ENCODE measurements at regions not wholly inside any gene's neighbourhood (a gene's known extent, or its start where the extent isn't known, plus 50 kb on each side); places are given as distances from the start of the nearest gene placed in this dataset.
"Not testable (repeated sequence)": the region's sequence is repeated elsewhere in the genome, so short reads cannot be mapped to it uniquely, and the experiment has no call there.

DNA sequence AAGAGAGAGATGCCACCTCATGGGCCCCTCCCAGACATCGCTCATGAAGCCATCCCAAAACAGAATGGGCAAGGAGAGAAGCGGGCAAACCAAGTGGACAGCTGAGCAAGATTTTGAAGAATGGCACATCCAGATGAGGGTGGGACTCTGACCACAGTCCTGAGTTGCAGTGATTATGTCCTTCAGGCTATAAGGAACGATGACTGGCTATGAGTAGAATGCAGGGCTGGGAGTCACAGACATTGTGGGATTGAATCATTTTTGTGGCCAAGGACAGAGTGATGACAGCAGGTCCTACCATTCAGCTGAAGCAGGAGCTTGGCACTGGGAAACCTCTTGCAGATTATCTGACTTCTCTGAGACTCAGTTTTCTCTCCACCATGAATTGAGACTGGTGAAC lies 245.7 kb upstream of the SLC30A5 start:
- H3K27ac ChIP-seq = no peak overlapping the region
- TF ChIP-seq, protein P1, sequence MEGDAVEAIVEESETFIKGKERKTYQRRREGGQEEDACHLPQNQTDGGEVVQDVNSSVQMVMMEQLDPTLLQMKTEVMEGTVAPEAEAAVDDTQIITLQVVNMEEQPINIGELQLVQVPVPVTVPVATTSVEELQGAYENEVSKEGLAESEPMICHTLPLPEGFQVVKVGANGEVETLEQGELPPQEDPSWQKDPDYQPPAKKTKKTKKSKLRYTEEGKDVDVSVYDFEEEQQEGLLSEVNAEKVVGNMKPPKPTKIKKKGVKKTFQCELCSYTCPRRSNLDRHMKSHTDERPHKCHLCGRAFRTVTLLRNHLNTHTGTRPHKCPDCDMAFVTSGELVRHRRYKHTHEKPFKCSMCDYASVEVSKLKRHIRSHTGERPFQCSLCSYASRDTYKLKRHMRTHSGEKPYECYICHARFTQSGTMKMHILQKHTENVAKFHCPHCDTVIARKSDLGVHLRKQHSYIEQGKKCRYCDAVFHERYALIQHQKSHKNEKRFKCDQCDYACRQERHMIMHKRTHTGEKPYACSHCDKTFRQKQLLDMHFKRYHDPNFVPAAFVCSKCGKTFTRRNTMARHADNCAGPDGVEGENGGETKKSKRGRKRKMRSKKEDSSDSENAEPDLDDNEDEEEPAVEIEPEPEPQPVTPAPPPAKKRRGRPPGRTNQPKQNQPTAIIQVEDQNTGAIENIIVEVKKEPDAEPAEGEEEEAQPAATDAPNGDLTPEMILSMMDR (conservative IDR thresholded peaks at IDR 0.05) = no peak

DNA sequence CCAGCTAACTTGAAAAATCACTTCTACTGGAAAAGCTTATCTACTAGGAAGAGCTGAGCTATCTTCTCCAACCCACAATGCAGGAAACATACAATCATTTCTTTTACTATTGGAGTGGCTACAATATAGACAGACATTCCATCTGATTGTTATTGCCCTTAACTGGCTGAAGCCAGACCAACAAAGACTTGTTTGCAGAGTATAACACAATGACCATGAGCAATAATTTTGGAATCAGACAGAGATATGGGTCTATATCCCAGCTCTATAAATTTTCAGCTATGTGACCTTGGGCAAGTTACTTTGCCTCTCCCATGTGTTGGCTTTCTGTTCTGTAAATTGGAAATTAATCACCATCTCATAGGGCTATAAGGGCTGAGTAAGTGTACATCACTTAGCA lies 244.7 kb upstream of the SLC30A5 start:
- no peak overlapping the region for H3K27ac ChIP-seq
- TF ChIP-seq, protein P1 (conservative IDR thresholded peaks at IDR 0.05) = no peak

DNA sequence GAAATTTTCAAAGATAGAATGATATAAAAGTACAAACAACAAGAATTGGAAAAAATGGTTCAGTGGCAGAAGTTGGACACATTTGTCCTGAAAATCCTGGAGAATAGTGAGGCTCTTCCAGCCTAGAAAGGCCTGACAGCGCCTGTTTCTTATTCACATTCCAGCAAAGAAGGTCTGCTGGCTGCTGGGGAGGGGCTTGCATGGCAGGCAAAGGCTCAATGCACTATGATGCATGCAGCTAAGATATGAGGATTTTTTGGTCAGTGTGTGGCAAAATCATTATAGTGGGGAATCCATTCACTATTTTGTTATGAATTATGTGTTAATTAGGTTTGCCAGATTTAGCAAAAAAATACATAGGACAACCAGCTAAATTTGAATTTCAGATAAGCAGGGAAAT lies 243.9 kb upstream of the SLC30A5 start:
- TF ChIP-seq, protein P1 (conservative IDR thresholded peaks at IDR 0.05) = no peak
- no peak overlapping the region for H3K27ac ChIP-seq

DNA sequence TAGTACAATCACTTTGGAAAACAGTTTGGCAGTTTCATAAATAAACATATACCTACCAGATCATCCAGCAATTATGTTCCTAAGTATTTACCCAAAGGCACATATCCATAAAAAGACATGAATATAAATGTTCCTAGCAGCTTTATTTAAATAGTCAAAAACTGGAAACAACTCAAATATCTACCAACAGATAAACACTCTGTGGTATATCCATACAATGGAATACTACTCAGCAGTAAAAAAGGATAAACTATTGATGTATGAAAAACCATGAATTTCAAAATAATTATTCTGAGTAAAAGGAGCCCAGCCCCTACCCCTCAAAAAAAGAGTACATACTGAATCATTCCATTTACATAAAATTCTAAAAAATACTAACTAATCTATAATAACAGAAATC lies 232.7 kb upstream of the SLC30A5 start:
- TF ChIP-seq, protein P1 (conservative IDR thresholded peaks at IDR 0.05) = no peak
- H3K27ac ChIP-seq = no peak overlapping the region

DNA sequence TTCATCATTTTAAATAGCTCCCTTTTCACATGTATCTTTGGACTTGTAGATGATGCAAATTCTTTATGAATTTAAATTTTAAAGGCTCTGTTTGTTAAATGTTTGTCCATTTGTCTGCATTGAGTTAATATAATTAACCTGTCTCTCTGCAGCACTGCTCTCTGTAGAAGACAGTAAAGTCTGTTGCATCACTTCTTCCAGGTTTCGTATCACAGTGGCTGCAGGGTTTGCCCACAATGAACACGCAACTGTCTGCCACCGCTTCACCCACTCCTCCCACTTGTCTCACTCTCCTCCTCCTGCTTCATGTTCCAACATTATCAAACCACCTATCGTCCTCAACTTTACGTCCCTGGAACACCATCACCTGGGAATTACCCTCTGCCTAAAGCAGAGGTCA lies 231.3 kb upstream of the SLC30A5 start:
- TF ChIP-seq, protein P1 (conservative IDR thresholded peaks at IDR 0.05) = no peak
- H3K27ac ChIP-seq = no peak overlapping the region

DNA sequence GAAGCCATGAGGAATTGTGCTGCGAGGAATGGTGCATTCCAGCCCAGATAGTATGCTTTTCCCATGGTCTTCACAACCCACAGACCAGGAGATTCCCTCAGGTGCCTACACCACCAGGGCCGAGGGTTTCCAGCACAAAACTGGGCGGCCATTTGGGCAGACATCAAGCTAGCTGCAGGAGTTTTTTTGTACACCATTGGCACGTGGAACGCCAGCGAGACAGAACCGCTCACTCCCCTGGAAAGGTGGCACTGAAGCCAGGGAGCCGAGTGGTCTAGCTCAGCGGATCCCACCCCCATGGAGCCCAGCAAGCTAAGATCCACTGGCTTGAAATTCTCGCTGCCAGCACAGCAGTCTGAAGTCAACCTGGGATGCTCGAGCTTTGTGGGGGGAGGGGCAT lies 228.6 kb upstream of the SLC30A5 start:
- not testable (repeated sequence) for H3K27ac ChIP-seq

DNA sequence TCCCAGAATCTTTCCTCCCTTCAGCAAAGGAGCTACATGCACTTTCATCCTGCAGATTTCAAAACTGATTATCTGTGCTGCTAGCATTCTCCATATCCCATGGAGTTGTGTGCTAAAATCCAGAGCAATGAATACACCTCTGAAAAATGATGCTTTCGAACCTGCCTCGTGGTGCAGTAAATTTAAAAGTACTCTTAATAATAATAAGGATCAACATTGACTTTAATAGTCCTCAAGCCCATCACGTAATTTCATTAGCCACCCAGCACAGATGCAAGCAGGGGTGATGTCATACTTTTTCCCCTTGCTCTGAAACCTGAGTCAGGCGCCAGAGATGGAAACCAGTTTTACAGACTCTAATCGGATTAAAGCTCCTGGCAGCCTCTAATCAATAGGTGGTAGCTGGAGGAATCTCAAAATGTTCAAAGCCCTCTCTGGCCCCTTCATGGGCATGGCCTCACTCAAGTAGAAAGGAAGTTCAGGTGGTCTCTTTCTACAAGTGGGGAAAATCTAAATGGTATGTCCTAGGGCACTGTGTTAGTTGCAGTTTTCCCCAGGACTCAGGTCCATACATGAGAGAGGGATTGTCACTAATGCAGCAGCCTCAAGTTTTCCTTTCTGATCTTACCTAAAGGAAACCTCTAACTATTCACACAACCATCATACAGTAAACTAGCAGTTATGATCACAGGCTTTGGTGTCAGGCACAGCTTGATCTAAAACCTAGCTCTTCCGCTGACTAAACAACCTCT lies 221.6 kb upstream of the SLC30A5 start:
- TF ChIP-seq, protein P1 (conservative IDR thresholded peaks at IDR 0.05) = no peak
- H3K27ac ChIP-seq = no peak overlapping the region

DNA sequence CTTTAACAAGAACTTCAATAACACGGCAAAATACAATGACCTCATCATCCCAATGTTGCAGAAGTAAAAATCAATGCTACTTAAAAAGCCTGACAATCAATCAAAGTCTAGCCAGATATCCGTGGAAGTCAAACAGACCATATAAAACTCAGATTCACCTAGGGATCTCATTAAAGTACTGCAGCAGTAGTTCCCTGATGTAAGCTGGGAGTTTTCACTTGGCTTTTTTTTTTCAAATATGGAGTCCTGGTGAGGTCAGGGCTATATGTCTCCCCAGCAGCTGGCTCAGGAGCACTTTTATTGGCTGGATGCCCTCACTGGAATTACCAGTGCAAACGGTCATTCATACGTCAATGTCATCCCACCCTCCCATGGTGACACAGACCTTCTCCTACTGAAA lies 220.6 kb upstream of the SLC30A5 start:
- TF ChIP-seq, protein P1 (conservative IDR thresholded peaks at IDR 0.05) = no peak
- H3K27ac ChIP-seq = no peak overlapping the region
